ENCODE measurements at regions not wholly inside any gene's neighbourhood (a gene's known extent, or its start where the extent isn't known, plus 50 kb on each side); places are given as distances from the start of the nearest gene placed in this dataset.

GRCh38 chr6:93663111-93663510 lies 243.8 kb upstream of the EPHA7 start:
- DNase-seq (ENCODE audit: low spot score): no peak
- Histone ChIP-seq H4K20me1 (ENCODE audit: low read depth) (no peaks in the 10 kb centered on the region), H2AFZ (replicated peaks) (no peak overlapping the region), H3K4me3 (no peak overlapping the region), H3K4me2 (no peak overlapping the region), H3K4me1 (no peaks in the 10 kb centered on the region), H3F3A (ENCODE audit: low read depth) (no peaks in the 10 kb centered on the region), H3K36me3 (no peaks in the 10 kb centered on the region), H3K27ac (no peak overlapping the region), H3K9ac (no peak overlapping the region), H3K27me3 (no peaks in the 10 kb centered on the region), H3K79me2 (ENCODE audit: low read depth) (no peaks in the 10 kb centered on the region), H3K9me3 (ENCODE audit: low read depth) (no peaks in the 10 kb centered on the region)
- Mint-ChIP-seq H3K9me3 (peaks cover 2% of the 10 kb centered on the region), H3K4me3 (no peak overlapping the region), H3K4me1 (peaks cover 2% of the 10 kb centered on the region), H3K27me3 (ENCODE audit: insufficient read depth, low read depth) (peaks cover 2% of the 10 kb centered on the region), H3K36me3 (no peaks in the 10 kb centered on the region), H3K27ac (no peak overlapping the region)
- TF ChIP-seq EZH2phosphoT487 (IDR thresholded peaks at IDR 0.05) (no peak), EZH2 (IDR thresholded peaks at IDR 0.05) (no peak), CTCF (IDR thresholded peaks at IDR 0.05) (no peak)

- H3K4me1 ChIP-seq: no peaks in the 10 kb centered on the region
- peaks cover 2% of the 10 kb centered on the region for H3K9me3 Mint-ChIP-seq
- no peaks in the 10 kb centered on the region for H4K20me1 ChIP-seq (ENCODE audit: low read depth)
- no peak overlapping the region for H3K27ac ChIP-seq
- H3K27me3 ChIP-seq: no peaks in the 10 kb centered on the region
- no peak overlapping the region for H2AFZ ChIP-seq (replicated peaks)
- no peak overlapping the region for H3K4me3 ChIP-seq
- H3K27ac Mint-ChIP-seq: no peak overlapping the region
- TF ChIP-seq EZH2phosphoT487 (IDR thresholded peaks at IDR 0.05) (no peak), EZH2 (IDR thresholded peaks at IDR 0.05) (no peak), CTCF (IDR thresholded peaks at IDR 0.05) (no peak)
- no peak overlapping the region for H3K4me3 Mint-ChIP-seq
- no peaks in the 10 kb centered on the region for H3K79me2 ChIP-seq (ENCODE audit: low read depth)
- H3K4me2 ChIP-seq: no peak overlapping the region
- no peaks in the 10 kb centered on the region for H3K36me3 ChIP-seq
- no peaks in the 10 kb centered on the region for H3F3A ChIP-seq (ENCODE audit: low read depth)
- no peak overlapping the region for H3K9ac ChIP-seq
- H3K27me3 Mint-ChIP-seq (ENCODE audit: insufficient read depth, low read depth): peaks cover 6% of the 10 kb centered on the region
- H3K4me1 Mint-ChIP-seq: peaks cover 4% of the 10 kb centered on the region
- peaks cover 3% of the 10 kb centered on the region for H3K9me3 ChIP-seq (ENCODE audit: low read depth)
- no peaks in the 10 kb centered on the region for H3K36me3 Mint-ChIP-seq
- DNase-seq (ENCODE audit: low spot score): no peak
Measured at GRCh38 chr6:93654548-93654947, 235.2 kb upstream of the EPHA7 start.

- Histone ChIP-seq H3K9ac (no peak overlapping the region), H3K79me2 (ENCODE audit: low read depth) (no peaks in the 10 kb centered on the region), H3K27me3 (no peaks in the 10 kb centered on the region), H3K4me2 (no peak overlapping the region), H3K4me3 (no peak overlapping the region), H3F3A (ENCODE audit: low read depth) (no peaks in the 10 kb centered on the region), H3K9me3 (ENCODE audit: low read depth) (no peaks in the 10 kb centered on the region), H3K4me1 (no peaks in the 10 kb centered on the region), H3K27ac (no peak overlapping the region), H4K20me1 (ENCODE audit: low read depth) (no peaks in the 10 kb centered on the region), H2AFZ (replicated peaks) (no peak overlapping the region), H3K36me3 (no peaks in the 10 kb centered on the region)
- H3K9me3 Mint-ChIP-seq: peaks cover 10% of the 10 kb centered on the region
- no peaks in the 10 kb centered on the region for H3K4me1 Mint-ChIP-seq
- TF ChIP-seq EZH2 (IDR thresholded peaks at IDR 0.05): no peak
- TF ChIP-seq EZH2phosphoT487 (IDR thresholded peaks at IDR 0.05): no peak
- no peak for TF ChIP-seq CTCF (IDR thresholded peaks at IDR 0.05)
- peaks cover 4% of the 10 kb centered on the region for H3K27me3 Mint-ChIP-seq (ENCODE audit: insufficient read depth, low read depth)
- no peak overlapping the region for H3K27ac Mint-ChIP-seq
- H3K4me3 Mint-ChIP-seq: no peak overlapping the region
- no peak for DNase-seq (ENCODE audit: low spot score)
- H3K36me3 Mint-ChIP-seq: peaks cover 4% of the 10 kb centered on the region
Measured at GRCh38 chr6:93644611-93645010, 225.3 kb upstream of the EPHA7 start.

Measured in neural progenitor cell (in vitro differentiated cells).